ENCODE measurements at regions not wholly inside any gene's neighbourhood (a gene's known extent, or its start where the extent isn't known, plus 50 kb on each side); places are given as distances from the start of the nearest gene placed in this dataset.

GRCh38 chr9:80806671-80807070 lies 882.7 kb downstream of the TLE1 start:
- no peak for TF ChIP-seq BHLHE40 (IDR thresholded peaks at IDR 0.05; ENCODE audit: borderline replicate concordance in 1 of 2, low read depth in 2 of 2, low read length in 1 of 2)
- no peak for TF ChIP-seq SPI1 (IDR thresholded peaks at IDR 0.05; ENCODE audit: borderline replicate concordance, insufficient read depth, low read depth, low read length)
- TF ChIP-seq, protein P1, sequence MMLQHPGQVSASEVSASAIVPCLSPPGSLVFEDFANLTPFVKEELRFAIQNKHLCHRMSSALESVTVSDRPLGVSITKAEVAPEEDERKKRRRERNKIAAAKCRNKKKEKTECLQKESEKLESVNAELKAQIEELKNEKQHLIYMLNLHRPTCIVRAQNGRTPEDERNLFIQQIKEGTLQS (IDR thresholded peaks at IDR 0.05; ENCODE audit: borderline replicate concordance, extremely low read depth, low read depth, low read length): no peak
- TF ChIP-seq SIX5 (IDR thresholded peaks at IDR 0.05; ENCODE audit: low read depth, low read length, severe bottlenecking): no peak

All from GM12878 (cell line).